ENCODE measurements at regions not wholly inside any gene's neighbourhood (a gene's known extent, or its start where the extent isn't known, plus 50 kb on each side); places are given as distances from the start of the nearest gene placed in this dataset.

DNA sequence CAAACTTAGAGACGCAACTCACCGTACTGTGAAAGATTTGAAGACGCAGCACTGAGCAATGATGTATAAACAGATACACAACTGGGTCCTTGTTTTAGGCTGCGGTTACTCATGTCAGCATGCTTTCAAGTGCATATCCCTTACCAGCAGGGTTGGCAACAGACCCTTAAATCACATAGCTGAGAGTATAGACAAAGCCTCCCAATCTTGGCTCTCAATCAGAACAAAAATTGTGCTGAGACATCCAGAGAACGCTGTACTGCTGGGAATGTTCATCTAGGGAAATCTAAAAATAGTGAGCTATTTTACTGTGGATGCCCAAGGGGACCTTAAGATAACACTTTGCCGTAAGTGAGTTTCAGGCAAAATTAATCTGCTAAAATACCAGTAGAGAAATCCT is 84.4 kb upstream of the NUDT7 start (continued):
- TF ChIP-seq, protein P1, sequence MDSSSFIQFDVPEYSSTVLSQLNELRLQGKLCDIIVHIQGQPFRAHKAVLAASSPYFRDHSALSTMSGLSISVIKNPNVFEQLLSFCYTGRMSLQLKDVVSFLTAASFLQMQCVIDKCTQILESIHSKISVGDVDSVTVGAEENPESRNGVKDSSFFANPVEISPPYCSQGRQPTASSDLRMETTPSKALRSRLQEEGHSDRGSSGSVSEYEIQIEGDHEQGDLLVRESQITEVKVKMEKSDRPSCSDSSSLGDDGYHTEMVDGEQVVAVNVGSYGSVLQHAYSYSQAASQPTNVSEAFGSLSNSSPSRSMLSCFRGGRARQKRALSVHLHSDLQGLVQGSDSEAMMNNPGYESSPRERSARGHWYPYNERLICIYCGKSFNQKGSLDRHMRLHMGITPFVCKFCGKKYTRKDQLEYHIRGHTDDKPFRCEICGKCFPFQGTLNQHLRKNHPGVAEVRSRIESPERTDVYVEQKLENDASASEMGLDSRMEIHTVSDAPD (CRISPR knock-in tag; IDR thresholded peaks at IDR 0.05), result no peak
- no peak for TF ChIP-seq PHB2 (IDR thresholded peaks at IDR 0.05; ENCODE audit: partially characterized antibody)

DNA sequence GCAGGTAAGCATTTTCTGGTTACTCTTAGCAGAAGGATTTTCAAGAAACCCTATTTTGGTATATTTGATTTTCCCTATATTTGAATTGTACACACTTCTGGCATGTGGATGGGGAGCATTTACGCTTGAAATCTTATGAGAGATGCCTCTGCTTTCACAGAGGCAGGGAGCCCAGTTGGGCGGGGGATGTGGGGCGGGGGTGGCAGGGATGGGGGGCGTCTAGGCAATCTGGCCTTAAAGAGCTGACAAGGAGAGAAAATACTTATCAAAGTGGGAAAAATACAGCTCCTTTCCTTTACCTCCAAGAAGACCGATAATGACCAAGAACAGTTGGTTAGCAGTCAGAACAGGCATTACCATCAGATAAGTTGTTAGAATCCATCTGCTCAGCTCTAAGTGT is 79.1 kb upstream of the NUDT7 start:
- CTCF ChIA-PET (ENCODE audit: low intra/inter-chr PET ratio, low total read pairs), result no interaction called here
- BruUV-seq (replicated peaks), result no TSS peak

More for the DNA sequence above, 79.1 kb upstream of the NUDT7 start:
- intact Hi-C loops (cut with micrococcal nuclease; ENCODE audit: unreplicated experiment) (no loop called here), in situ Hi-C loops (cut with HindIII; ENCODE audit: extremely low pct_ligation_motif_present, low pct_unique_long_range_greater_than_20kb) (no loop called here)
- ATAC-seq, result no peak
- Histone ChIP-seq H3K4me2 (ENCODE audit: low read depth, low read length) (no peak overlapping the region), H3K27ac (ENCODE audit: extremely low read length, insufficient read depth, low read length) (no peak overlapping the region), H3K4me1 (ENCODE audit: insufficient read depth, low read length) (no peaks in the 10 kb centered on the region), H4K20me1 (ENCODE audit: insufficient read depth, low read length) (no peaks in the 10 kb centered on the region), H3K9ac (ENCODE audit: insufficient read depth, low read depth, low read length) (no peak overlapping the region), H2AFZ (ENCODE audit: low read length) (no peak overlapping the region), H3K36me3 (replicated peaks in 1 of 2; ENCODE audit: control insufficient read depth in 1 of 2, insufficient read depth in 2 of 2, low read length in 2 of 2) (no peaks in the 10 kb centered on the region), H3K4me3 (replicated peaks in 1 of 3; ENCODE audit: insufficient read depth in 1 of 3, low read depth in 2 of 3, low read length in 3 of 3) (no peak overlapping the region), H3K27me3 (ENCODE audit: control insufficient read depth in 1 of 2, insufficient read depth in 2 of 2, low read length in 2 of 2) (peaks cover 0 to 19% of the 10 kb centered on the region in 2 experiments; a peak in 1 of 5 replicates), H3K9me3 (ENCODE audit: low read length) (no peaks in the 10 kb centered on the region), H3K79me2 (ENCODE audit: insufficient read depth, low read length) (no peaks in the 10 kb centered on the region)
- POLR2A ChIA-PET, result no interaction called here
- DNase-seq (ENCODE audit: low spot score), result no peak
- no peak for TF ChIP-seq CCAR2 (optimal IDR thresholded peaks at IDR 0.05; ENCODE audit: low read depth, low read length)
- TF ChIP-seq ZNF558 (CRISPR knock-in tag; IDR thresholded peaks at IDR 0.05; ENCODE audit: borderline replicate concordance), result no peak
- no peak for TF ChIP-seq ZKSCAN8 (CRISPR knock-in tag; IDR thresholded peaks at IDR 0.05; ENCODE audit: borderline replicate concordance)
- TF ChIP-seq ZNF446 (CRISPR knock-in tag; IDR thresholded peaks at IDR 0.05), result no peak
- TF ChIP-seq RXRA (CRISPR knock-in tag; IDR thresholded peaks at IDR 0.05), result no peak
- TF ChIP-seq, protein P2, sequence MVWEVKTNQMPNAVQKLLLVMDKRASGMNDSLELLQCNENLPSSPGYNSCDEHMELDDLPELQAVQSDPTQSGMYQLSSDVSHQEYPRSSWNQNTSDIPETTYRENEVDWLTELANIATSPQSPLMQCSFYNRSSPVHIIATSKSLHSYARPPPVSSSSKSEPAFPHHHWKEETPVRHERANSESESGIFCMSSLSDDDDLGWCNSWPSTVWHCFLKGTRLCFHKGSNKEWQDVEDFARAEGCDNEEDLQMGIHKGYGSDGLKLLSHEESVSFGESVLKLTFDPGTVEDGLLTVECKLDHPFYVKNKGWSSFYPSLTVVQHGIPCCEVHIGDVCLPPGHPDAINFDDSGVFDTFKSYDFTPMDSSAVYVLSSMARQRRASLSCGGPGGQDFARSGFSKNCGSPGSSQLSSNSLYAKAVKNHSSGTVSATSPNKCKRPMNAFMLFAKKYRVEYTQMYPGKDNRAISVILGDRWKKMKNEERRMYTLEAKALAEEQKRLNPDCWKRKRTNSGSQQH (CRISPR knock-in tag; IDR thresholded peaks at IDR 0.05; ENCODE audit: low read depth), result no peak
- TF ChIP-seq, protein P3, sequence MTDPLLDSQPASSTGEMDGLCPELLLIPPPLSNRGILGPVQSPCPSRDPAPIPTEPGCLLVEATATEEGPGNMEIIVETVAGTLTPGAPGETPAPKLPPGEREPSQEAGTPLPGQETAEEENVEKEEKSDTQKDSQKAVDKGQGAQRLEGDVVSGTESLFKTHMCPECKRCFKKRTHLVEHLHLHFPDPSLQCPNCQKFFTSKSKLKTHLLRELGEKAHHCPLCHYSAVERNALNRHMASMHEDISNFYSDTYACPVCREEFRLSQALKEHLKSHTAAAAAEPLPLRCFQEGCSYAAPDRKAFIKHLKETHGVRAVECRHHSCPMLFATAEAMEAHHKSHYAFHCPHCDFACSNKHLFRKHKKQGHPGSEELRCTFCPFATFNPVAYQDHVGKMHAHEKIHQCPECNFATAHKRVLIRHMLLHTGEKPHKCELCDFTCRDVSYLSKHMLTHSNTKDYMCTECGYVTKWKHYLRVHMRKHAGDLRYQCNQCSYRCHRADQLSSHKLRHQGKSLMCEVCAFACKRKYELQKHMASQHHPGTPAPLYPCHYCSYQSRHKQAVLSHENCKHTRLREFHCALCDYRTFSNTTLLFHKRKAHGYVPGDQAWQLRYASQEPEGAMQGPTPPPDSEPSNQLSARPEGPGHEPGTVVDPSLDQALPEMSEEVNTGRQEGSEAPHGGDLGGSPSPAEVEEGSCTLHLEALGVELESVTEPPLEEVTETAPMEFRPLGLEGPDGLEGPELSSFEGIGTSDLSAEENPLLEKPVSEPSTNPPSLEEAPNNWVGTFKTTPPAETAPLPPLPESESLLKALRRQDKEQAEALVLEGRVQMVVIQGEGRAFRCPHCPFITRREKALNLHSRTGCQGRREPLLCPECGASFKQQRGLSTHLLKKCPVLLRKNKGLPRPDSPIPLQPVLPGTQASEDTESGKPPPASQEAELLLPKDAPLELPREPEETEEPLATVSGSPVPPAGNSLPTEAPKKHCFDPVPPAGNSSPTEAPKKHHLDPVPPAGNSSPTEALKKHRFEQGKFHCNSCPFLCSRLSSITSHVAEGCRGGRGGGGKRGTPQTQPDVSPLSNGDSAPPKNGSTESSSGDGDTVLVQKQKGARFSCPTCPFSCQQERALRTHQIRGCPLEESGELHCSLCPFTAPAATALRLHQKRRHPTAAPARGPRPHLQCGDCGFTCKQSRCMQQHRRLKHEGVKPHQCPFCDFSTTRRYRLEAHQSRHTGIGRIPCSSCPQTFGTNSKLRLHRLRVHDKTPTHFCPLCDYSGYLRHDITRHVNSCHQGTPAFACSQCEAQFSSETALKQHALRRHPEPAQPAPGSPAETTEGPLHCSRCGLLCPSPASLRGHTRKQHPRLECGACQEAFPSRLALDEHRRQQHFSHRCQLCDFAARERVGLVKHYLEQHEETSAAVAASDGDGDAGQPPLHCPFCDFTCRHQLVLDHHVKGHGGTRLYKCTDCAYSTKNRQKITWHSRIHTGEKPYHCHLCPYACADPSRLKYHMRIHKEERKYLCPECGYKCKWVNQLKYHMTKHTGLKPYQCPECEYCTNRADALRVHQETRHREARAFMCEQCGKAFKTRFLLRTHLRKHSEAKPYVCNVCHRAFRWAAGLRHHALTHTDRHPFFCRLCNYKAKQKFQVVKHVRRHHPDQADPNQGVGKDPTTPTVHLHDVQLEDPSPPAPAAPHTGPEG (CRISPR knock-in tag; IDR thresholded peaks at IDR 0.05), result no peak
- TF ChIP-seq SMARCE1 (IDR thresholded peaks at IDR 0.05; ENCODE audit: borderline replicate concordance), result no peak
- TF ChIP-seq DNMT1 (CRISPR knock-in tag; IDR thresholded peaks at IDR 0.05), result no peak
- no peak for TF ChIP-seq ZNF747 (CRISPR knock-in tag; IDR thresholded peaks at IDR 0.05; ENCODE audit: borderline replicate concordance)
- TF ChIP-seq, protein P4, sequence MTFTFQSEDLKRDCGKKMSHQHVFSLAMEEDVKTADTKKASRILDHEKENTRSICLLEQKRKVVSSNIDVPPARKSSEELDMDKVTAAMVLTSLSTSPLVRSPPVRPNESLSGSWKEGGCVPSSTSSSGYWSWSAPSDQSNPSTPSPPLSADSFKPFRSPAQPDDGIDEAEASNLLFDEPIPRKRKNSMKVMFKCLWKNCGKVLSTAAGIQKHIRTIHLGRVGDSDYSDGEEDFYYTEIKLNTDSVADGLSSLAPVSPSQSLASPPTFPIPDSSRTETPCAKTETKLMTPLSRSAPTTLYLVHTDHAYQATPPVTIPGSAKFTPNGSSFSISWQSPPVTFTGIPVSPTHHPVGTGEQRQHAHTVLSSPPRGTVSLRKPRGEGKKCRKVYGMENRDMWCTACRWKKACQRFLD (CRISPR knock-in tag; IDR thresholded peaks at IDR 0.05; ENCODE audit: borderline replicate concordance), result no peak
- WGBS (ENCODE audit: low lambda C conversion rate), result 8% methylated on average over 5 of the region's 5 CpGs
- FAIRE-seq, result no peak

Measured in HepG2 (cell line).